GM12878 (cell line): ENCODE measurements at regions not wholly inside any gene's neighbourhood (a gene's known extent, or its start where the extent isn't known, plus 50 kb on each side); places are given as distances from the start of the nearest gene placed in this dataset.

ENCODE experiments used
- ATAC-seq: fragments of 200-7000 bp; cut with Tn5 transposase; 3 replicates; pipeline ENCODE4 v1.9.1; 2020; ENCODE audit warnings: mild to moderate bottlenecking, moderate library complexity
- BruUV-seq: library from RNA; stranded (reverse); fragments of 400-500 nt; replicated peaks from 2 replicates; lab custom pipeline; 2021; lab: Mats Ljungman, UMichigan
- CTCF ChIA-PET: fragments of 300-600 bp; sonication (Branson Sonifier 250); formaldehyde crosslinking; extraction: SDS; loops from one replicate; lab custom pipeline; 2021; ENCODE audit warnings: inconsistent platforms; lab: Yijun Ruan, JAX
- POLR2A ChIA-PET: fragments of 350-600 bp; formaldehyde crosslinking; extraction: SDS; loops from one replicate; lab custom pipeline; 2021; ENCODE audit warnings: inconsistent platforms; lab: Charles Lee
- RAD21 ChIA-PET: fragments of 300-600 bp; sonication (Branson Sonifier 250); formaldehyde crosslinking; loops from one replicate; lab custom pipeline; 2023; ENCODE audit warnings: antibody characterized with exemption; ENCODE audit not compliant: unreplicated experiment; lab: Charles Lee
- SMC1A ChIA-PET: fragments of 300-600 bp; sonication (Branson Sonifier 250); formaldehyde crosslinking; loops from one replicate; lab custom pipeline; 2023; ENCODE audit not compliant: unreplicated experiment, uncharacterized antibody; lab: Charles Lee
- DNase-seq: peaks from one replicate; pipeline ENCODE4 v3.0.0-alpha.2; 2011; ENCODE audit warnings: low read depth, low spot score
- FAIRE-seq: peaks from 3 replicates; lab custom pipeline; 2011; peaks lifted over from hg19 to GRCh38; lab: Jason Lieb, UNC
- H2AFZ ChIP-seq: 2 replicates; pipeline ENCODE4 v1.6.0; 2011; ENCODE audit warnings: low read depth, low read length, control low read depth; ENCODE audit not compliant: control insufficient read depth
- H3K27ac ChIP-seq: 2 replicates; pipeline ENCODE4 v1.5.1; 2011; ENCODE audit warnings: control low read depth; ENCODE audit not compliant: control insufficient read depth, insufficient read depth
- H3K27me3 ChIP-seq, 2 experiments: replicated peaks in 1 of 2; 2 replicates each; pipeline versions ENCODE4 v1.6.0 to v1.6.1; 2011; ENCODE audit warnings: low read length in 1 of 2; ENCODE audit not compliant: control insufficient read depth in 2 of 2, insufficient read depth in 2 of 2
- H3K36me3 ChIP-seq, 2 experiments: 2 replicates each; pipeline ENCODE4 v1.5.1; 2011; ENCODE audit warnings: low read length in 1 of 2; ENCODE audit not compliant: control insufficient read depth in 2 of 2, insufficient read depth in 2 of 2
- H3K4me1 ChIP-seq: 2 replicates; pipeline ENCODE4 v1.6.1; 2011; ENCODE audit warnings: mild to moderate bottlenecking, low read length, moderate library complexity, mixed read lengths; ENCODE audit not compliant: control insufficient read depth, insufficient read depth
- H3K4me2 ChIP-seq: 2 replicates; pipeline ENCODE4 v1.6.0; 2011; ENCODE audit warnings: control low read depth; ENCODE audit not compliant: control insufficient read depth, insufficient read depth
- H3K4me3 ChIP-seq: fragments of 200-600 bp; sonication (generic); 2 replicates; pipeline ENCODE4 v1.5.1; 2016
- H3K79me2 ChIP-seq: 2 replicates; pipeline ENCODE4 v1.6.0; 2011; ENCODE audit warnings: low read length; ENCODE audit not compliant: control insufficient read depth, insufficient read depth
- H3K9ac ChIP-seq: 2 replicates; pipeline ENCODE4 v1.8.0; 2011; ENCODE audit warnings: low read length, control low read depth, mixed read lengths; ENCODE audit not compliant: control insufficient read depth, insufficient read depth
- H3K9me3 ChIP-seq: replicated peaks from 3 replicates; pipeline ENCODE4 v1.5.1; 2011; ENCODE audit warnings: mild to moderate bottlenecking, low read length; ENCODE audit not compliant: control insufficient read depth, insufficient read depth
- H4K20me1 ChIP-seq: 2 replicates; pipeline ENCODE4 v1.6.0; 2011; ENCODE audit not compliant: control insufficient read depth, insufficient read depth
- BCL11A ChIP-seq: IDR thresholded peaks from 2 replicates; pipeline ENCODE4 v1.6.1; 2011; ENCODE audit warnings: low read depth, low read length
- BMI1 ChIP-seq: fragments of 450-650 bp; IDR thresholded peaks from 2 replicates; pipeline ENCODE4 v1.6.1; 2016; ENCODE audit warnings: mild to moderate bottlenecking, moderate library complexity, borderline replicate concordance
- CHD1 ChIP-seq: IDR thresholded peaks from 2 replicates; pipeline ENCODE4 v1.6.1; 2012; ENCODE audit warnings: low read depth, low read length, improper control_type of control experiment
- IKZF1 ChIP-seq: fragments of 450-650 bp; conservative IDR thresholded peaks from 2 replicates; pipeline ENCODE4 v1.6.1; 2017; ENCODE audit warnings: antibody characterized with exemption, mild to moderate bottlenecking
- NR2C2 ChIP-seq: IDR thresholded peaks from 2 replicates; pipeline ENCODE4 v1.6.1; 2011; ENCODE audit warnings: borderline replicate concordance, low read depth; ENCODE audit not compliant: control insufficient read depth, insufficient read length
- POLR2A ChIP-seq: IDR thresholded peaks from 2 replicates; pipeline ENCODE4 v1.6.1; 2011; ENCODE audit warnings: low read depth, mild to moderate bottlenecking, low read length
- WGBS: methylation state at CpG from one replicate; pipeline ENCODE4 v1.1.6; 2016; ENCODE audit warnings: low lambda C conversion rate; ENCODE audit not compliant: insufficient replicate concordance, insufficient coverage; ENCODE audit errors: missing lambda C conversion rate; 5-methylcytosine and 5-hydroxymethylcytosine counted together
- in situ Hi-C: fragments of 300-500 bp; cut with MboI; formaldehyde crosslinking; loops from 9 replicates; pipeline ENCODE4 v1.14.3; 2018; ENCODE audit warnings: mixed read lengths
- intact Hi-C: fragments of 100-400 bp; cut with micrococcal nuclease; formaldehyde crosslinking; loops from one replicate; pipeline ENCODE4 v1.14.2; 2022; ENCODE audit not compliant: unreplicated experiment
- TF ChIP-seq, protein P1 (sequence below): fragments of 450-650 bp; IDR thresholded peaks from 2 replicates; pipeline ENCODE4 v1.6.1; 2017; ENCODE audit warnings: mild to moderate bottlenecking, low read depth, inconsistent platforms; ENCODE audit not compliant: poor library complexity, severe bottlenecking

DNA sequence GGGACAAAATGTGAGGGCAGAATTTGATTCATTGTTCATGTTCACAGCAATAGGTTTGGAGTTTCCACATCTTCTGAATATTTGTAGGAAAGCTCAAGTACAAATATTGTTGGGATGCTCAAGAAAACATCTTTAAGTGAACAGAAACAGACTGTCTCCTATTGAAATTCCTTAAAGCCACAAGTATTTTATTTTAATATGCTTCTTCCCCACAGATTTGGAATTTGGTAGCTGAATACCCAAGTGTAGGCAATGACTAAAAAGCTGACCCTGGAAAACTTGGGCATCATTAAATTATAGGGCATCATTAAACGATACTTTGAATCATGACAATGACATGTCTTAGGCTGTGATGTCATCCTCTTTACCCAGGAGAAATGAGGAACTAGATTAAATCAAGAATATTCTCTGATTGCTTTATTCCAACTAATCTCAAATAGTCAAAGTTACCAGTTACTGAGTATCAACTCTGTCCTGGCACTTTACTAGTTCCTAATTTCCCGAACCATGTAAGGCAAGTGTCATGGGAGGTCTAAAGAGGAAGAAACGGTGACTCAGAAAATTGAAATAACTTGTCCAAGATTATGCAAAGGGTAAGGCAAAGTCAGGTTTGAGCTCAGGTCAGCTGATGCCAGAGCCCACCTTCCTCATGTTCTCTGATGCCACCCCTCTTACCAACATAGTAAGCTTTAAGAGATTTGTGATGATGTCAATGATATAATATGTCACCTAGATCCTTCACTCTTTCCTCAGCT lies 223.1 kb upstream of the LEF1 start:
- FAIRE-seq: no peak
- no TSS peak for BruUV-seq
- in situ Hi-C loops: no loop called here

DNA sequence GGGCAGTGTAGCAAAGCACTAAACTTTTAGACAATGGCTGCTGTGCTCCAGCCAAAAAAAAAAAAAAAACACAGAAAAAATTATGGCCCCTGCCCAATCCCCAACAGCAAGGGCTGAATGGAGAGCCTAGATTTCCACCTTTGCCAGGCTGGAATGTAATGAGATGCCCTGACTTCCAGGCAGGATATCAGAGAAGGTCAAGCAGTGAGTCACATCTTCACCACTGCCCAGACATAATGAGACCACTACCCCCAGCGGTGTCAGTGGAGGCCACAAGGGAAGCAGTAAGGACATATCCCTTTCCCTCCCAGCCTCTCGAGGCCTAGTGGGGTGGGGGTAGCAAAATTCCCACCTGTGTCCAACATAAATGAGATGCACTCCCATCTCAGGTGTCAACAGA lies 216.3 kb upstream of the LEF1 start:
- Histone ChIP-seq H3K79me2 (no peaks in the 10 kb centered on the region), H2AFZ (no peak overlapping the region), H4K20me1 (no peaks in the 10 kb centered on the region), H3K9me3 (no peaks in the 10 kb centered on the region), H3K4me2 (no peak overlapping the region), H3K36me3 (no peaks in the 10 kb centered on the region), H3K9ac (no peak overlapping the region), H3K27ac (no peak overlapping the region), H3K4me1 (peaks cover 6% of the 10 kb centered on the region; the same call in 1 of the 2 replicates), H3K27me3 (0 out of 4 replicates have a peak, but pooled peaks cover 0 to 2% of the 10 kb centered on the region in 2 experiments), H3K4me3 (no peak overlapping the region)
- 0% methylated on average over 2 of the region's 2 CpGs for WGBS
- BruUV-seq: no TSS peak
- ATAC-seq (no peak), FAIRE-seq (no peak), DNase-seq (no peak)
- intact Hi-C loops (no loop called here), in situ Hi-C loops (no loop called here)
- CTCF ChIA-PET: interaction anchor here (1.1 kb wide), 1 partner anchor 11 kb away, joined by 3 read pairs; no protein-coding TSS in a partner anchor
- RAD21 ChIA-PET: no interaction called here
- POLR2A ChIA-PET: interaction anchor here (0.6 kb wide), 1 partner anchor 251 kb away, joined by 3 read pairs; no protein-coding TSS in a partner anchor
- TF ChIP-seq, protein P1, sequence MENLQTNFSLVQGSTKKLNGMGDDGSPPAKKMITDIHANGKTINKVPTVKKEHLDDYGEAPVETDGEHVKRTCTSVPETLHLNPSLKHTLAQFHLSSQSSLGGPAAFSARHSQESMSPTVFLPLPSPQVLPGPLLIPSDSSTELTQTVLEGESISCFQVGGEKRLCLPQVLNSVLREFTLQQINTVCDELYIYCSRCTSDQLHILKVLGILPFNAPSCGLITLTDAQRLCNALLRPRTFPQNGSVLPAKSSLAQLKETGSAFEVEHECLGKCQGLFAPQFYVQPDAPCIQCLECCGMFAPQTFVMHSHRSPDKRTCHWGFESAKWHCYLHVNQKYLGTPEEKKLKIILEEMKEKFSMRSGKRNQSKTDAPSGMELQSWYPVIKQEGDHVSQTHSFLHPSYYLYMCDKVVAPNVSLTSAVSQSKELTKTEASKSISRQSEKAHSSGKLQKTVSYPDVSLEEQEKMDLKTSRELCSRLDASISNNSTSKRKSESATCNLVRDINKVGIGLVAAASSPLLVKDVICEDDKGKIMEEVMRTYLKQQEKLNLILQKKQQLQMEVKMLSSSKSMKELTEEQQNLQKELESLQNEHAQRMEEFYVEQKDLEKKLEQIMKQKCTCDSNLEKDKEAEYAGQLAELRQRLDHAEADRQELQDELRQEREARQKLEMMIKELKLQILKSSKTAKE: no peak
- TF ChIP-seq BCL11A (no peak), CHD1 (no peak), NR2C2 (no peak), IKZF1 (no peak), BMI1 (no peak)
- SMC1A ChIA-PET: interaction anchor here (1.2 to 1.4 kb wide), 2 partner anchors 16 to 366 kb away, joined by 3 to 5 read pairs; no protein-coding TSS in a partner anchor

More for the DNA sequence above, 223.1 kb upstream of the LEF1 start:
- ATAC-seq (no peak), DNase-seq (no peak)
- Histone ChIP-seq H3K27ac (no peak overlapping the region), H3K27me3 (no peaks in the 10 kb centered on the region), H3K79me2 (no peaks in the 10 kb centered on the region), H4K20me1 (no peaks in the 10 kb centered on the region), H3K4me1 (no peaks in the 10 kb centered on the region)
- intact Hi-C loops: no loop called here
- RAD21 ChIA-PET: no interaction called here
- no peak for TF ChIP-seq POLR2A
- TF ChIP-seq, all 136 proteins: peak for 0
- 19% methylated on average over 3 of the region's 3 CpGs for WGBS
- Histone ChIP-seq H3K4me2 (no peak overlapping the region), H3K9ac (no peak overlapping the region), H3K4me3 (no peak overlapping the region), H3K36me3 (no peaks in the 10 kb centered on the region), H3K9me3 (no peaks in the 10 kb centered on the region), H2AFZ (no peak overlapping the region)
- CTCF ChIA-PET: interaction anchor here (0.6 to 1.3 kb wide), 4 partner anchors 19 to 901 kb away, joined by 3 read pairs; no protein-coding TSS in a partner anchor
- POLR2A ChIA-PET: no interaction called here
- SMC1A ChIA-PET: no interaction called here
